Stimulated activated CD8-positive, alpha-beta memory T cell treated with anti-CD3 and anti-CD28 coated beads, Interleukin-4, amount 100 ng/mL, for 1 hour (primary cell): ENCODE measurements at regions not wholly inside any gene's neighbourhood (a gene's known extent, or its start where the extent isn't known, plus 50 kb on each side); places are given as distances from the start of the nearest gene placed in this dataset.

Experiments
- DNase-seq, 2 donors: peaks; one replicate each; pipeline ENCODE4 v3.0.0-alpha.2; 2020; ENCODE audit warnings: low read depth in 2 of 2, low spot score in 1 of 2

- DNase-seq = no peak
These were observed 144.1 kb downstream of the SOCS6 start for GRCh38 chr18:70432804-70433400.

- DNase-seq = no peak
These were observed 142.4 kb downstream of the SOCS6 start for GRCh38 chr18:70431203-70431624.

- DNase-seq = no peak
These were observed 141.8 kb downstream of the SOCS6 start for GRCh38 chr18:70430501-70431173.

- DNase-seq = no peak
These were observed 141.1 kb downstream of the SOCS6 start for GRCh38 chr18:70429847-70430500.

GRCh38 chr18:70428439-70428838 lies 139.6 kb downstream of the SOCS6 start:
- DNase-seq = no peak

- no peak for DNase-seq
These were observed 138.0 kb downstream of the SOCS6 start for GRCh38 chr18:70426818-70427217.

GRCh38 chr18:70425236-70425635 lies 136.4 kb downstream of the SOCS6 start:
- DNase-seq = no peak

- DNase-seq = no peak
These were observed 135.1 kb downstream of the SOCS6 start for GRCh38 chr18:70423988-70424387.

- DNase-seq = no peak
These were observed 134.3 kb downstream of the SOCS6 start for GRCh38 chr18:70423120-70423519.

GRCh38 chr18:70422391-70422965 lies 133.6 kb downstream of the SOCS6 start:
- no peak for DNase-seq

- DNase-seq = no peak
These were observed 132.9 kb downstream of the SOCS6 start for GRCh38 chr18:70421471-70422390.

GRCh38 chr18:70420146-70420898 lies 131.5 kb downstream of the SOCS6 start:
- DNase-seq = no peak

- DNase-seq = no peak
These were observed 130.7 kb downstream of the SOCS6 start for GRCh38 chr18:70419526-70419925.

- no peak for DNase-seq
These were observed 129.9 kb downstream of the SOCS6 start for GRCh38 chr18:70418546-70419311.

GRCh38 chr18:70417847-70418246 lies 129.0 kb downstream of the SOCS6 start:
- no peak for DNase-seq

- DNase-seq = no peak
These were observed 127.7 kb downstream of the SOCS6 start for GRCh38 chr18:70416496-70416895.

GRCh38 chr18:70415823-70416488 lies 127.1 kb downstream of the SOCS6 start:
- DNase-seq = no peak

GRCh38 chr18:70414315-70414900 lies 125.6 kb downstream of the SOCS6 start:
- no peak for DNase-seq

- DNase-seq = no peak
These were observed 124.6 kb downstream of the SOCS6 start for GRCh38 chr18:70413455-70413854.
